IPS DF 4.7 (cell line): ENCODE measurements at regions not wholly inside any gene's neighbourhood (a gene's known extent, or its start where the extent isn't known, plus 50 kb on each side); places are given as distances from the start of the nearest gene placed in this dataset.
A peak's percentile ranks its signal among the peaks of the same experiment; 100 is the strongest.
"Not testable (repeated sequence)": the region's sequence is repeated elsewhere in the genome, so short reads cannot be mapped to it uniquely, and the experiment has no call there.

Source experiments
- DNase-seq: peaks from one replicate; pipeline ENCODE4 v3.0.0-alpha.2; 2013; ENCODE audit warnings: low spot score; ENCODE audit errors: extremely low read depth

DNA sequence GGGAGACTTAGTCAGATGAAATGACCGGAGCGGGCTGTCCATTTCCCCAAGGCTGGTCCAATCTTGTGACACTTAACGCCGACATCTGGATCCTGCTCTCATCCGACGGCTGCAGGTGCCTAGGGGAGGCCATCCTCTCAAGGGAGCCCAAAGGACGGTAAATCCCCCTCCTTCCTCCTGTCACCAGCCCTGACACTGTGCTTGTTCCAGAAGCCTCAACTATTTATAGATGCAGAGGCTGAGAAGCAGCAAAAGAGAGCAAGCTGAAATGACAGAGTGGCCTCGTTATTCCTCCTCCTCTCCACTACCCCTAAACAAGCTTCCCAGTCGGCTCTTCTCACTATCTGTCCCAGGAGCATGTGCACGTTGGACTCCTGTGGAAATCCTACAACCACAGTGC, 533.7 kb downstream of the LIG4 start:
- DNase-seq, result no peak

DNA sequence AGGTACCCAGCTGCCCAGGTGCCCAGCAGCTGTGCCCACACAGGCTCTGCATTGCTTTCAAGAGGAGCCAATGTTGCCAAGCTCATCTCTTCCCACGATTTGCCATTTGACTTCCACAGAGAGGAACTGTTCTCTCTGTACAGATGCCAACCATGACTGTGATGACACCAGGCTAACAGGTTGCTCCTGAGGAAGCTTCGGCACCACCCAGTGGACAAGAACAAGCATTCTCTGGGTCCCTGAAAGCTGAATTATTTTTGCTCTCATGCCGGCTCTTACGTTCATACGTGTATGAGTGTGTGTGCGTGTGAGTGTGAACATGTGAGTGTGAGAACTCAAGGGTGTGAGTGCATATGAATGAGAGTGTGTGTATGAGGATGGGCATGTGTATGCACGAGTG, 535.2 kb downstream of the LIG4 start:
- no peak for DNase-seq

DNA sequence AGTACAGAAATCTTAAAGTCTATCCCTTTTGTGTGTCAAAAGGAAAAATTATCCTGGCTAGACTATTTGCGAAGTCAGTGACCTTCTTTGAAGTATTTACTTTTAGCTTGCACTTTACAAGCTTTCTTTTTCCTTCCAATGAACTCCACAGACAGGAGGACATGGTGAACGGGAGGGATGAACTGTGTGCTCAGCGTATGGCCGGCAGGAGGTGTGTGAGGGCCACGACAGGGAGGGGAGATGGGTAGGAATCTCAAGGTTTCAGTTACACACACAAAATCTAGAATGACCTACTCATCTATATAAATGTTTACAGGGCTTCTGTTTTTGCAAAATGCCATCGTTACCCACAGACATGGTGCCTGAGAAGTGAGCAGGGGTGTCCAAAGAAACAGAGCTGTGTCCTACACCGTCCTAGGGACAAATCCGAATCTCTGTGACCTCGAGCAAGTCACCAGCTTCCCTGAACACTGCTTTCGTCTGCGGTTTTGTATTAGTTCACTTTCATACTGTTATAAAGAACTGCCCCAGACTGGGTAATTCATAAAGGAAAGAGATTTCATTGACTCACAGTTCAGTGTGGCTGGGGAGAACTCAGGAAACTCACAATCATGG, 537.2 kb downstream of the LIG4 start:
- no peak for DNase-seq

DNA sequence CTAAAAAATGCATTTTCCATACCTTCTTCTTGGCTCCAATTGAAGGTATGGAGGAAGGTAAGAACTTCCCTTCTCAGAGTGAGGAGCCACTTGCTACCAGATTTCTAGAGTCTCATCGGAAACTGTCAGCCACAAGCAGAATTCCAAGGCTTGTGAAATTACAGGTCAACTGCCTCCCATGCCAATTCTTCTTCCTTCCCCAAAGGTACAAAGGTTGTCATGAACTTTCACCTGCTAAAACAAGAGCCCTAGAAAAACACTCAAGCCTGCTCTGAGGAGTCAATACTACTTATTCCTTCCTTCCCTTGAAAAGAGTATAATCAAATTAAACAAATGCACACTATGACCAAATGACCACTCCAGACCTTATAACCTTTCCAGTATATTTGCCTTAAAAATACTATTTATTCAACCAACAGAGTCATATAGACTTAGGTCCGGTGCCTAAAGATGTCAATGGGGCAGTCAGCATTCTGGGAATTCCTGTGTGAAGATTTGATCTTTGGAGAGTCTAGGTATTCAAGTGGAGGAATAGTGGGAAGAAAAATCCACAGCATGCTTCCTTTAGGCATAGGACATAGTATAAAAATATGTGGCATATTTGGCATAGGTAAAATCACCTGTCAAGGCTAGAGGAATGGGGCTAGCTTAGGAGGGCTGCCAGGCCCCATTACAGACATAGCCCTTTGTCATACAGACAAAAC, 539.3 kb downstream of the LIG4 start:
- DNase-seq, result no peak

DNA sequence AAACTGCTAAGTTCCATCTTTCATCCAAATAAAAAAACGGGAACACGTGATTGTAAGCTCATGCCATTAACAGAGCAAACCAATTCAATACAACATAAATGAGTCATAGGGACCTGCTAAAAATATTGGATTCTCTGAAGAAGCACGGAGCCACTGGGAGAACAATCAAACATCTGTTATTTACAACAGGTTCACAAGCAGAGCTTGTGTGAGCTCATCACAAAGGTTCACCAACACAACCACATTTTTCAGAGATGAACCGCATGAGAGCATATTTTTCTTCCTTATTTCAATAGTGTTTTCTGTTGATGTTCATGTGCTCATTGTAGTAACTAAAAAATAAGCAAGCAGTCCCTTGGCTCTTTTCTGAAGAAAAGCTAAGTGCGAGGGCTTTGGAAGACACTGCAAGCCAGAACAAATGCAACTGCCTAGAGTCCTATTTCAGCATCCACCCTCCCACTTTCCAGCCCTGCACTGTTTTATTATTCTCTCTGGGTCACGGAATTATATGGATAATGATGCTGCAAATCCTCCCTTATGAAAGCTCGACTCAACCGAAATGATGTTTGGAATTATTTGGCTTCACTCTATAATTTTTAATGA, 545.8 kb downstream of the LIG4 start:
- DNase-seq, result no peak

DNA sequence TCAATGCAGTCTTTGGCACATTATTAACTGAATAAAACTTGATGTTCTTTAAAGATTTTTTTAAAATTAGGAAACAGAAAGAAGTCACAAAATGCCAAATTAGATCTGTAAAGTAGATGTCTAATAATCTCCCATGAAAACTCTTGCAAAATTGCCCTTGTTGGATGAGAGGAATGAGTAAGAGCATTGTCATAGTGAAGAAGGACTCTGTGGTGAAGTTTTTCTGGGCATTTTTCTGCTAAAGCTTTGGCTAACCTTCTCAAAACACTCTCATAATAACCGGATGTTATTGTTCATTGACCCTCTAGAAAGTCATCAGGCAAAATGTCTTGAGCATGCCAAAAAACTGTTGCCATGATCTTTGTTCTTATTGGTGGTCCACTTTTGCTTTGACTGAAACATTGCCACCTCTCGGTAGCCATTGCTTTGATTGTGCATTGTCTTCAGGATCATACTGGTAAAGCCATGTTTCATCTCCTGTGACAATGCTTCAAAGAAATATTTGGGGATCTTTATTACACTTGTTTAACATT, 549.3 kb downstream of the LIG4 start:
- no peak for DNase-seq

DNA sequence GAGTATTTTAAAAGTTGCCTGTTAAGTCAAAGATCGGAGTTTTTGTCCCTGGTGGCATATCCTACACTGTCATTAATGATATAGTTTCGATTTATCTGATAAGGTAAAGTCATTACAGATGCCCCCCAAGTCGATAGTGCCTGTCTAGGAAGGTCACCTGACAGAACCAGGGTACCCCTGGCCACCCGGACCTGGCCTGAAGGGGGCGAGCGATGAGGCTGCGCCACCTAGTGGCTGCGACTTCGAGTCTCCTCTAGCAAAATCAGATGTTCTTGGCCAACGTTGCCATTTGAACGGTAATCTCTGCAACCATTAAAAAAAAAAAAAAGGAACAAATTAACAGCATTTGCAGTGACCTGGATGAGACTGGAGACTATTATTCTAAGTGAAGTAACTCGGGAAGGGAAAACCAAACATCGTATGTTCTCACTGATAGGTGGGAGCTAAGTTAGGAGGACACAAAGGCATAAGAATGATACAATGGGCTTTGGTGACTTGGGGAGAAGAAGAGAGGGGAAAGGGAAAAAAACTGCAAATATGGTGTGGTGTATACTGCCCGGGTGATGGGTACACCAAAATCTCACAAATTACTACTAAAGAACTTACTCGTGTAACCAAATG, 565.1 kb downstream of the LIG4 start:
- DNase-seq, result peak; percentile 46

DNA sequence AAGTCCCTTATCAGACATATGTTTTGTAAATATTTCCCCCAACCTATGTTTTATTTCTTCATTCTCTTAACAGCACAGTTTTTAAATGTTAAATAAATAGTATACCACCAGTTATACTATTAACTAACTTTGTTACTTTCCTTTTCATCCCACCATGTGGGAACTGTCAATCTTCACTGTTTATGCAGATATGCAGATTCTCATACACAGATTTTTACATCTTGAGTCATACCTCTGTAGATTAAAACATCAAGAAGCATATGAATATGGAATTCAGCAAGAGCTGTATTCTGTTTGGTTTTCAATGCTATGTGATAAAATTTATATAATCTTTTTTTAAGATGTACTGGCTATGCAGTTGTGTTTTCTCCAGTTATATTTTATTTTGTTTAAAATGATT, 566.3 kb downstream of the LIG4 start:
- DNase-seq, result no peak

DNA sequence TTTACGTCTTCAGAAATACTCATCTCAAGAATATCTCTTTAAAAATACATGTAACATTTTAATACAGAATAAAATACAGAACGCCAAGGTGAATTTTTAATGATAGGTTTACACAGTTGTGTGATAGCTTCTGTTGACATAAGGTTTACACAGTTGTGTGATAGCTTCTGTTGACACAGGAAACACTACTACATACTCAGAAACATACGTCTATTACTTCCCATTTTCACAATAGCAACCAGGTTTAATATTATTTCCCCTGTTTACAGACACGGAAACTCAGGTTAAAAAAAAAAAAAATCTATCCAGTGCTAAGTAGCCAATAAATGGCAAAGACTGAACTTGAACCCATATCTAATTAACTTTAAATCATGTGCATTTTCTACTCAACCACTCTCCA, 571.2 kb downstream of the LIG4 start:
- DNase-seq, result no peak

DNA sequence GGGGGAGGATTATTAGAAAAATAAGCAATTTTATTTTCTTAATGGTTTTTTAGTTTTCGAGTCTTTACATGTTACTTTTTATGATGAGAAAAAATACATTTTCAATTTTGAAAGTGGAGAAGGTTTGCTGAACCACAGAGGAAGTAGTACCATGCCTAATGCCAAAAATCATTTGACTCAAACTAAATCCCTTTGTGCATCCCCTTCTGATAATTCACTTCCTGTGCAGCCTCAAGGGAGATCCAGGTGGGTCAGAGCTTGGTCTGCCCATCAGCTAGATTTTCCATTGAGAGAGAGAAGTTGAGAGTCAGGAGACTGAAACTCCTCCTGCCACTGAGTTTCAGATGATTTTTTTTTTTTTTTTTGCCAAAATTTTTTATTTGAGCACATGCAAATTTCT, 571.7 kb downstream of the LIG4 start:
- no peak for DNase-seq

DNA sequence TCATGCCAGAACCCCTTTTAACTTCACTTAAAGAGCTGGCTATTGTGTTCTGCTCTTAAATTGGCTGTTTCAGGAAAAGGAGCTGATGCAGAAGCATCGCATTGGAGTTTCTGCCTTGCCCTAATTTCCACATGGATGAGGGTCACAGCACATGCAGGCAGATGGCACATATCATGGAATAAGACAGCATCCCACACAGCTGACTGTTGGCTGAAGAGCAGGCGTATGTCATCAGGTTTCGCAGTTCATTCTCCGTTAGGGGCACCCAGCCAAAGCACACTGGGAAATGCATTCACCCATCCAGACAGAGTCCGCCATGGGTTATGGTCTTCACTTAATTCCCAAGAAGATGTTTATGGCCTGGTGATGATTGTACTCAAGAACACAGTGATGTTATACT, 572.5 kb downstream of the LIG4 start:
- DNase-seq, result no peak

DNA sequence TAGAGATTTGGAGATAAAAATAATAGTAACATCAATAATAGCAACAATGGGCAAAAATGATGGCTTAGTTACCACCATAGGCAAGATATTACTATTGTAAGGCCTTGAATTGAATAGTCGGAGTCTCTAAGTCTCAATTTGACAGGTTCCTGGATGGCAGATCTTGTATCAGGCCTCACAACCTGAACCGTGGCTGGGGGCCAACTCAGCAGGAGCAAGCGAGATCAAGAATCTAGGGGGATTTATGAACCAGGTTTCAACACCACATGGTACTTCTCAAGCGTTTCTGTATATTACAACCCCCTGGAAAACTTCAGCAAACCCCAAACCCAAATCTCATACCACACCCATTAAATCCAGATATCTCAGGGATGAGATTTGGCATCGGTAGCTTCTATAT, 573.8 kb downstream of the LIG4 start:
- DNase-seq, result no peak

DNA sequence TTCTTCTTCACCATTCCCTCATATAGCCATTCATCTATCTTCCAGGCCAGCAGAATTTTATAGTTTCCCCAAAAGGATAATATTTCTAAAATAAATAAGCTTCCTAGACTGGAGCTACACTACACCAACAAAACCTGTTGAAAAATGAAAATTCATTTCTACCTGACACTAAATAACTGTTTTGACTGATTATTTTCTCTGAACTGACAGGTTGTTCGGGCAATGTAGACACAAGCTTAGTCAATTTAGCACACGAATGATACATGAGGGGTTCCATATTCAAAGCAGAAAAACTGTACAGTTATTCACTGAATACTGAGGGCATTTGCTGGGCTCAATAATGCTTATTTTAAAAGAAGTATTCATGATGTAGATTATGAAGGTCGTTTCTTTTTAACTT, 589.7 kb downstream of the LIG4 start:
- no peak for DNase-seq

DNA sequence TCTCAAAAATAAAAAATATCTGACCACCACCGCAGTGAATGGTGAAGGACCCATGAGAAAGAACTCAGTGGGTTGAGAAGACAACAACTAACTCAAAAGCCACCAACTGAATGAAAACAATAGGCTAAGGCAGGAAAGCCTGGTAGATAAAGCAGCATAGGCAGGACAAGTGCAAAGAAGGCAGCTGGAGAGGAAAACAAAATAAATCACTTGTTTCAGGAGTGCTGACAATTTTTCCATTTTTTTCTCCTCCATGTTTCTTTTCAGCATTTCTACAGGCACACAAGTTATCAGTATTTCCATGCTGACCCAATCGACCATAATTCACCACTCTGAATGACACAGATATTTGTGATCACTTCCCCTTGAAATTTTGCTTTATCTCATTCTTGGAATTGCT, 597.8 kb downstream of the LIG4 start:
- no peak for DNase-seq

DNA sequence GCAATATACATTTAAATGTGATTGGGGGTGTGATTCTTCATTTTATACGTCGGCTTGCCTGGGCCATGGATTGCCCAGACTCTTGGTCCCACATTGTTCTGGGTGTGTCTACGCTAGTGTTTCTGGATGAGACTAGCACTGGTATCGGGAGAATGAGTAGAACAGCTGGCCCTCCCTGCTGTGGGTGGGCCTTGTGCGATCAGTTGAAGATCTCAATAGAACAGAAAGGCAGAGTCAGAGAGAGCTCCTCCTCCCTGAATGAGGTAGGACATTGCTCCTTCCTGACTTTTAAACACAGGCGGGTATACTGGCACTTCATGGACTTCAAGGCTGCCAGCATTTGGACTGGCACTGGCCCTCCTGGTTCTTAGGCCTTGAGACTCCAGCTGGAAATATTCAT, 603.0 kb downstream of the LIG4 start:
- DNase-seq, result no peak

DNA sequence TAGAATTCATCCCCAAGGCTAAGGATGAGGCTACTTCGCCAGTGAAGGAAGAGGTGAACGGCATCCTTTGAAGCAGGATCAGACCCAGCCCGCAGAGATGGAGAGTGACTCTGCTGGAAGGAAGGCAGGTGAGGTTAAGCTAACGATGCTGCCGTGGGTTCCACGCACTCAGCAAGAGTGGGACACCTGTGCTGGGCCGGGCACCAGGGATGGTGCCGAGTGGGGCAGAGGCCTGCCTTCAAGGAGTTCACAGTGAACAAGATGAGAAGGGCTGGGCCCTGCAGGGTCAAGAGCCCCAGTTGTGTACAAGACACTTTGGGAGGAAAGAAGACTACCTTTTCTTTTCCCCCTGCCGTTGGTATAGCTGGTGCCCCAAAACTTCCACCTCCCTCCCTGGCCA, 606.6 kb downstream of the LIG4 start:
- no peak for DNase-seq

DNA sequence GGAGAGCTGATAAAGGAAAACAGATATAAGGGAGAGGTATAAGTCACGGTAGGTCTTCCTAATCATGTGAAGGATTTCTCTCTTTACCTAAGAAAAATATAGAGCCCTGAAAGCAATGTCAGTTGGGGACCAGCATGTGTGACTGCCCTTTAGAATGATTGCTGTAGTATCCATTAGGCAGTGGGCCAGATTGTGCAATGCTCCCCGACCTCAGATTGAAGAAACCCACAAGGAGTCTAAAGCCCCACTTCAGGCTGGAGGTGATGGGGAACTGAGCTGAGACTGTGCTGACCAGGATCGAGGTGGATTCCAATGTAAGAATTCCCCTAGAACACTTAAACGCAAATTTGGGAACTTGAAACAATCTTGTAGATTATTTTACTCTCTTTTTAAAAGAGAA, 614.4 kb downstream of the LIG4 start:
- DNase-seq, result no peak

DNA sequence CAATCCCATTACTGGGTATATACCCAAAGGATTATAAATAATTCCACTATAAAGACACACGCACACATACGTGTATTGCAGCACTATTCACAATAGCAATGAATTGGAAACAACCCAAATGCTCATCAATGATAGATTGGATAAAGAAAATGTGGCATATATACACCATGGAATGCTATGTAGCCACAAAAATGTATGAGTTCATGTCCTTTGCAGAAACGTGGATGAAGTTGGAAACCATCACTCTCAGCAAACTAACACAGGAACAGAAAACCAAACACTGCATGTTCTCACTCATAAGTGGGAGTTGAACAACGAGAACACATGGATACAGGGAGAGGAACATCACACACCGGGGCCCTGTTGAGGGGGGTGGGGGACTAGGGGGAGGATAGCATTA, 619.0 kb downstream of the LIG4 start:
- not testable (repeated sequence) for DNase-seq

DNA sequence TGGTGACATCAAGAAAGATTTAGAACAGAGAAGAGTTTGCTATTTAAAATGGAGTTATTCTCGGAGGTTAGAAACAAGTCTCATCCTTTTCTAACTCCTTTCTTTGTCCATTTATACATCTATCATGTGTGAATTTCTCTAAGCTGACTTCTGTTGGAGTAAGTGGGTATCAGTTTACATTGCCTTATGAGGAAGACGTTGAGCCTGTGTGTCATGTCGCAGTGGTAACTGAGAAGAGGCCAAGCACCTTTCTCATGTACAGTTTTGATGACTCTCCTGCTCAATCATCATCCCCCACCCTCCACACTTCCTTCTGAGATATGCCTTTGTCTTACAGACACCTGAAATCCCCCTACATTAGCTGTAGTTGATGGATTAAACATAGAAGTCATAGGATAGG, 624.8 kb downstream of the LIG4 start:
- no peak for DNase-seq

DNA sequence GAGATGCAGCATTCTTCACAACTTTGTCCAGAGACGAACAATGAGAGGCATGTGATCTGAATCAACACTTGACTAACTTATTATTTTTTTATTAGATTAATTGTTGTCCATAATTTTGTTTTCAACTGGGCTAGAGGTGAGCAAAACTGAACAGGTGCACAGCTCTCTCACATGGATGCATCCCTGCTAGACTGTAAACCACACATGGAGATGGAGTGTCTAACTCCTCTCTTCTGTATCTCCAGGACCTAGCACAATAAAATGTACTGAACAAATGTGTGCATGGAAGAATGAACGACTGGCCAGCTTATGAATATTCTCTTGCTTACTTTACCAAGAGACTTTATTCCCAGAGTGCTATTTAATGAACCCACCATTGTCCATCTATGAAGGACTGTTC, 627.7 kb downstream of the LIG4 start:
- DNase-seq, result no peak

DNA sequence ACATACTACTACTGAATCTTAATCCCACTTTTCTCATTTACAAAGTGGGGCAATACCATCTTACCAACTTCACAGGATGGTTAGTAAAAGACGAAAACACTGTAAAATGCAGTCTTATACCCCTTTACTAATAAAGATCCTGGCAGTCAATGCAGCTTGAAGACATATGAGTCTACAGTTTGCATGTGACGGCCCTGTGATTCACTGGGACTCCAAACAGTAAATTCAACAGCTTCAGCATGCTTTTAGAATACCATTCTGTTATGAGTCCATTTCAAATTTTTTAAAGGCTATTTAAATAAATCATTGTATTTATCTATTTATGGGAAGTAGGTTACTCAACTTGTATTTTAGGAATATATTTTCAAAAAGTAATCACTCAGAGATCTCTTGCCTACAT, 629.1 kb downstream of the LIG4 start:
- no peak for DNase-seq

DNA sequence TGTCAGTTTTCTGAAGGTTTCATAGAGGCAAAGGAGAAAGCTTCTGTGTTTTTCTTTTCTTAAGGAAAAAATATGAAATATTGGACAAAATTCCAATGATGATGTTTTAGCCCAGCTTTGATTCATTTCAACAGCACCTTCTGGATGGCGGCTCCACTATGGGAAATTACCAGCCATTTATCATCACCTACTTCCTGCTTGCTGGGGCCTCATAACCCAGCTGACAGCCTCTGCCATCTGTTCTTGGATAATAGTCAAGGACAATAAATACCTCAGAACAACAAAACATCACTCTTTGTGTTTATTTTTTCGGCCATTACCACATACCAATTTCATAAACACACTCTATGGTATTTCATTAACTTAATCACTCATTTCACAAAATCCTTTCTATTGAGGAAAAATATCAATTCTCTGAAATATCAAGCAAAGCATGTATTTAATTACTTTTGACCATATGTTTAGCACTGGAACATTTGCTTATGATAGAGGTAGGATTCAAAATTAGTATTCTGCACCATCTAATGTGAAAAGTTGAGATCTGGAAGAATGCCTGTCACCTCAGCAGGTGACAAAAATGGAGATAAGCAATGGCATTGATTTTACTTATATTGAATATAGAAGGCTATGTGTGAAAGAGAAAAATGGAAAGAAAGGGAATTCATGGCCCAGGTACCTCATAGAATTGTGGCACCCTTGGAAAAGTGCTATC, 629.7 kb downstream of the LIG4 start:
- DNase-seq, result no peak
